ENCODE measurements at regions not wholly inside any gene's neighbourhood (a gene's known extent, or its start where the extent isn't known, plus 50 kb on each side); places are given as distances from the start of the nearest gene placed in this dataset.

GRCh38 chr15:98485451-98485850 lies 162.9 kb upstream of the IGF1R start:
- DNase-seq: no peak

DNA sequence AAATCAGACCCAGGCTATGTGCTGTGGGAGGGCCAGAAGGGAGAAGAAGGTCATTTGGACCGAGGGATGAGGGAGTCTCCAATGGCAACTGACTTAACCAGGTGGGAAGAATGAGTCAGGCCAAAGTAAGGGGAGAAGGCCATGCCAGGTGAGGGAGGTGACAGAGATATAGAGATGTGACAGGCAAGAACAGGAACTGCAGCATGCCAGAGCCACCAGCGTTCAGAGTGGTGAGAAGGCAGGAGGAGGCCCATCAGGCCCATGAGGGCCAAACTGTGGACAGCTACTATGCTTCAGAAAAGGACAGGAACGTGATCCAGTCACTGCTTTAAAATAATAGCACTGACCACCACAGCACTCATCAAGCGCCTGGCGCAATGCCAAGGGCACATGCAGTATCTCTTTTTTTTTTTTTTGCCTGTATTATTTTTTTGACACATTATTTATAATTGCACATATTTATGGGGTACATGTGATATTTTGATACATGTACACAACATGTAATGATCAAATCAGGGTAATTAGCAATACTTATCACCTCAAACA lies 154.3 kb upstream of the IGF1R start:
- DNase-seq: no peak

- no peak for DNase-seq
These were observed 147.1 kb upstream of the IGF1R start for GRCh38 chr15:98501192-98501591.

- no peak for DNase-seq
These were observed 146.7 kb upstream of the IGF1R start for GRCh38 chr15:98501632-98502031.

- DNase-seq: no peak
These were observed 144.4 kb upstream of the IGF1R start for GRCh38 chr15:98503970-98504369.

DNA sequence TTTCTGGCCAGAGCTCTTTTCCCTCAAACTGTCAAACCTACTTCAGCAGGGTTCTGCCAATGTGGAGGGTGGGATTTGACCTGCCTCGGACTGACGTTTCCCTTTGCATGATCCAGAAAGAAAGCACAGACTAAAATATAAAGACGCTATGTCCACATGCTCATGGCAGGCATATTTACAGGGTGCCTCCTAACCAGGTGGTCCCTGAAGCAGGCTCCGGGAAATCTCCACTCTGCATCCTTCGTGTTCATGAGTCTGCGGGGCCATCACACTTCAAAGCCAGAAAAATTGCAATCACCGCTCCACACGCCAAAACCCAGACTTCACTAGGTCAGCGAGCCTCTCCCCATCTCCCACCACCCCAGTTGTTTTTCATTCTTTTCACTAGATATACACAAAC lies 143.3 kb upstream of the IGF1R start:
- no peak for DNase-seq

DNA sequence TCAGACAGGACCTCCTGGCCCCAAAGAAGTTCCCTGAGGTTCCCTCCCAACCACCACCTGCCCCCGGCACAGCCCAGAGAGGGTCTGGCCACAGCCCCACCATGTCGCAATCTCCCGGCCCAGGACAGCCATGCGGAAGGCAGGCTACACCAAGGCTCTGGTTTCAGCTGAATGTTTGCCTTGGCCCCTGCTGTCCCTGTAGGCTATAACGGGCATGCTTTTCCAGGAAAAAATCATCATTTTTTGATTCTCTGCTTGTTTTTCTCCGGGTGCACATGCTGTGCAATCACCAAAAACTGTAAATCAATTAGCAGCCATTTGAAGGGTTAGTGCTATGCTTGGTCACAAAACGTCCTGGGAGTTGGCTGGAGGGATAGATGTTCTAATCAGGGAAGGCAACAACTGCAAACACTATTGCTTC lies 142.7 kb upstream of the IGF1R start:
- DNase-seq: no peak

DNA sequence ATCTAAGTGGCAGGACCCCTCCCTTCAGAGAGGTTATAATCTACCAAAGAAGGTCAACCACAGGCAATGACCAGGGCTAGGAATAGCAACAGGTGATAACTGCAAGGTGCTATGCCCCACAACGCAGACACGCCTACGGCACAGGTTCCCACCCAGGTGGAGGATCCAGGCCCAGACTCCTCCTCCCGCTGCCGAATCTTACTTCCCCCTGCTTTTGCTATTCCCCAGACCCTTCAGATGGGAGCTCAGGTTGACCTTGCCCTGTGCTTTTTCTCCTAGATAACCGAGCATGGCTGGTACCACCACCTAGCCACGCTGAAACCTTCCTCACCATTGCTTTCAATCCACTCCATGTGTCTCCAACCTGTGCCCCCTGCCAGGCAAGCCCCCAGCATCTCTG lies 142.2 kb upstream of the IGF1R start:
- DNase-seq: no peak

GRCh38 chr15:98506711-98507110 lies 141.6 kb upstream of the IGF1R start:
- DNase-seq: no peak

GRCh38 chr15:98513428-98513986 lies 134.8 kb upstream of the IGF1R start:
- no peak for DNase-seq

DNA sequence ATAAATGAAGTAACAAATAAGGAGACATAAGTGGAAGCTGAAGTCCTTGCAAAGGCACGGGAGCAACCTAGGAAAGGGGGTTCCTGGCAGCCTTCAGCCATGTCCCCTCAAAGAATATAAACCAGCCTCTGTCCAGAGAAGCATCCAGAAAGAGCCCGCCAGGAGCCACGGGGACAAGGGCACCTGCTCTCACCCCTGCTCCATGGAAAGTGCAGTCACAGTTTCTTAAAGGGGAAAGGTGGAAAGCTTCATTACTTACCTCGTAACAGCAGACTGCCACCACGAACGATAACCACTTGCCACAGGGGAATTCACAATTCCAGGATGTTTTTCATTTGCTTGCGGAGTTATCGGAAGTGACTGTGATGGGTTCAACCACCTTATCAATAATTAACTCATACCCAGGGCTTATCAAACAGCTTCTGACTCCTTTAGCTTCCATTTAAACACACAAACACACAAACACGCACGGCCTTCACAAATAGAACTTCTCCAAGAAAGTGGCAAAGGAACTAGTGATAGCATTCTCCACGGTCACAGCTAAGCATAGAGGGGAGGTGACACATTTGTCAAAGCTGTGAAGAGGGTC lies 134.2 kb upstream of the IGF1R start:
- DNase-seq: no peak

DNA sequence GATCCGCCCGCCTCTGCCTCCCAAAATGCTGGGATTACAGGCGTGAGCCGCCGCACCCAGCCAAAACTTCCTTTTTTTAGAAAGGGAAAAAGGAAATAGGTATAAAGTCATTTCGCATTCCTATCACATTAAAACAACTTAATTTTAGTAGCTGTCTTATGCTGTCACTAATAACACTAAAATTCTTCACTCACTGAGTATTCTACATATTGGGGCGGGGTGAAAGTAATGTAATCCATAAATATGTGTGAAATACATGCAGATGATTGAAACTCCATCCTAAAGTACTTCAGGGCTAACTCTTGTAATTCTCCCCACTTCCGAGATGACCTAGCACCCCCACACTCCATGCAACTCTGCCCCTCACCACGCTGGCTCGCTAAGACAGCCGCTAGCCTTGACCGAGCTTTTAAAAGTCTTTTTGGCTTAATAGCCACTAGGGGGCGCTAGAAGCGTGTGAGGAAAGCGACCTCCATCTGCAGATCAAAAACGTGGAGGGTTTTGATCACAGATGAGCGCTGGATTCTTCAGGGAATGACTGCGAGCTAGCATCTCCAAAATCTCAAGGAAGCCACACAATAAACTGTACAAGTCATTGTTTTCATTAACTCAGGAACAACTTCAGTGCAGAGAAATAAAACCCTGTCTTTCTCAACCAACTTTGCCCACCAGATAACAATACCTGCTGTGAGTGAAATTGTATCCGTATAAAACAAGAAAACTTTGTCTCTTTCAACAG lies 129.3 kb upstream of the IGF1R start:
- peak; percentile 38 to 73 for DNase-seq

DNA sequence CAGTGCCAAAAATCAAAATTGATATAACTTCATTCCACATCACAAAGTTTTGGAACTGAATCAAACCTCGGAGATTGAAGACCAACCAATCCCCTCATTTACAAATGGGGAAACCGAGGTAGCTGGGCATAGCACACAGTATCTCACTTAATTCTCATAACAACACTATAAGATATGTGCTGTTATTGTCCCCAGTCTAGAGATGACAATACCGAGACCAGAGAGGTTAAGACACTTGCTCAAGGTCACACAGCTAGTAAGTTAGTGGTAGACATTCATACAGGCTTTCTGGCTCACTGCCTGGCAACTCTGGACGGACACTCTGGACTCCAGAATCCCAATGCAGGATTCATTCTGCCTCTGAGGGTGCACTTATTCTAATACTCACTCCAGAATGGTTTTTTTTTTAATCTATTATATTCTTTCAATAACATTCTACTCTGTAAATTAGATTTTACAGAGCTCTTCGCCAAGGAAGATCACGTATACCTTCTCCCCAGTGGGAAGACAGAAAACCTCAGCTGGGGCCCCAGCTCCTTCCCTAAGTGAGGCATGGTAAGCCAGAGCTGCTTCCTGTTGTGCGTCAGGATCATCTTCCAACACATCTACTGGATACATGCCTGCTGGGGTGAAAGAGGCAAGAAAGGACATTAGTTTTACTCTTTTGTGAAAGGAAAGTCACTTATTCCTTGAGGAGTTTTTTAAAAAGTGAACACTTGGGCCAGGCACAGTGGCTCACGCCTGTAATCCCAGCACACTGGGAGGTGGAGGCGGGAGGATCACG lies 128.4 kb upstream of the IGF1R start:
- DNase-seq: no peak

- no peak for DNase-seq
These were observed 126.2 kb upstream of the IGF1R start for GRCh38 chr15:98522127-98522526.

DNA sequence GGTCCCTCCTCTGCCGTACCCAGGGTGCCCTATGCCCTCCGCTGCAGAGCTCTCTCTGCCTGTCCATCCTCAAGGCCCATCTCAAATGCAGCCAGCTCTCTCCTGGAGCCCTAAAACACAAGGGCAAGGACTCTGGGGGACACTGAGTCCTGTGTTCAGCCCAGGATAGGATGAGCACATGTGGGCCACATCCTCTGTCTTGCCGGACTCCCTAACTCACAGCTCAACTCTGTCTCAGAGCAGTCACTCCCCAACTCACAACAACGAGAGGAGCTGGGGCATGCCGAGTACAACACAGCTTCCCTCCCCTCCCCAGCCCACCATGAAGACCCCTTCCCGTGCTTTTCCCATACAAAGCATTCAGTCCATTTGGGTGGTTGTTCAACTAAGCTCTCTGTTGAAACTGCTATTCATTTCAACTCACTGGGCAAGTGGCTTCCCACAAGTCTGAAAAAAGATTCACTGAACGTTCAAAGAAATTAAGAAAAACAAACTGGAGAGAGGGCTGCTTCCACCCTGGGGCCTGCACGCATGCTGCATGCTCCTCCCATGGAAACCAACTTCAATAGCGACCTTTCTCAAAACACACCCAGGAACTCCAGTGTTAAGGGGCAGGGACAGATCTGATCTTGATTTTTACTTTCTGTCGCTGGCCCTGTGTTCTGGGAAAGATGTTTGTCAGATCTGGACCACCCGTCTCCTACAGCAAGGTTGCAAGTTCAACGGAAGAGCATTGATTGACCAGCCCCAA lies 124.3 kb upstream of the IGF1R start:
- no peak for DNase-seq

DNA sequence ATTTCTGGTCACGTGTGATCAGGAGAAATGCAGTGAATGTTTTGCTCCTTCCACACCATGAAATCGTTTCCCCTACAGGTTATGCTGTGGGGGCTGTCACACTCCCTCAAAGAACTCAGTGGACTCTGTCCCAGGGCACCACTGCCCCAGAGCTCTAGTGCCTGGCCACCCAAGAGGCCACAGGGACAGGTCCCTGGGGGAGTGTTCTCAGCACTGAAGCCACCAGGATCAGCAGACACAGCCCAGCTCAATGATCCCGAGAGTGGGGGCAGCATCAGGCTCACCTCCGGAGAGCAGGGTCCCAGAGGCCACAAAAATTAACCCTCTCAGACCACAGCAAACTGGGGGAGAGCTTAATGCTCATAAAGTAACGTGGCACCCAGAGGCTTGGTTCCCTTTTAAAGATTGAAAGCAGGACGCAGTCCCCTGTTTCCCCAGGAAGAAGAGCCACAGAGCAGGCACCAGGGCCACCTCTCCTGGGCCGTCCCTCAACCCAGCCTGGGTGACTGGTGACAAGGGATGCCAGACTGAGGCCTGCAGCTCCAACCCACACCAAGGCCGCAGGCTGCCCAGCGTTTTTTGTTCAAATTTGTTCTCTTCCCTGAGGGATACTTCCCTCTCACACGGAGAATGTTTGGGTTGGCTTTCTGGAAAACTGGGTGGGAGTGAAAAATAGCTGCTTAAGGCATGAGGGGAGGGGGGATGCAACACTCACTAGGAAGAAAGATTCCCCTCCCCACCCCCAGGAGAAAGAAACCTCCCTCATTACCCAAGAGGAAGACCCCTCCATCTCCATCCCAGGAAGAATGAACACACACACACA lies 123.3 kb upstream of the IGF1R start:
- no peak for DNase-seq

DNA sequence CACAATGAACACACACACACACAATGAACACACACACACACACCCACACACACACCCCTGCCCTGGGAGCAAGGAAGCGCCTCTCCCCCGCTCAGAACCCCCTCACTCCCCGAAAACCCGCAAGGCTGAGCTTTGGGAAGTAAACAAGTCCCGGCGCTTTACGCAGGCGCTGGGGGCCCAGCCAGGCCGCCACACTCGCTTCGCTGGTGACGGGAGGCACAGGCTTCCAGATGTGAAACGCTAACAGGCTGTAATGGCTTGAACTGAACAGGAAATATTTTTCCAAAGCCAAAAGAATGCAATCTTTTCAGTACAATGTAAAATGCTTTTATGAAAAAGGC lies 122.7 kb upstream of the IGF1R start:
- DNase-seq: no peak

DNA sequence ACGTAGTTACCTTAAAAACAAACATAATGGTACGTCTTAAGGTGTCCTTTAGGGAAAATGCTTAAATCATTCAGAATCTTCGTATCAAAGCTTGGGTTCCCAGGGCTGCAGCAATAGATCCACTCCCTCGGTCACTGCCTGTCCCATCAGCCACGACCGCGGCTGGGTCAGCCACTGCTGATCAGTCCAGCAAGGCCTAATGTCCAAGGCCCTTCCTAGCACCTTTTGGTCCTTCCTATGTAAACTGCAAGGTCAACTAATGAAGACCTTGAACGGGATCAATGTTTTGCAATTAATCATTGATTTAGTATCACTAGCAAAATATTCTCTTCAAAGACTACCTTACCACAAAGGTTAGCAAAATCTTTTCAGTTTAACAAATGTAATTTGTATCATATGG lies 122.2 kb upstream of the IGF1R start:
- no peak for DNase-seq

DNA sequence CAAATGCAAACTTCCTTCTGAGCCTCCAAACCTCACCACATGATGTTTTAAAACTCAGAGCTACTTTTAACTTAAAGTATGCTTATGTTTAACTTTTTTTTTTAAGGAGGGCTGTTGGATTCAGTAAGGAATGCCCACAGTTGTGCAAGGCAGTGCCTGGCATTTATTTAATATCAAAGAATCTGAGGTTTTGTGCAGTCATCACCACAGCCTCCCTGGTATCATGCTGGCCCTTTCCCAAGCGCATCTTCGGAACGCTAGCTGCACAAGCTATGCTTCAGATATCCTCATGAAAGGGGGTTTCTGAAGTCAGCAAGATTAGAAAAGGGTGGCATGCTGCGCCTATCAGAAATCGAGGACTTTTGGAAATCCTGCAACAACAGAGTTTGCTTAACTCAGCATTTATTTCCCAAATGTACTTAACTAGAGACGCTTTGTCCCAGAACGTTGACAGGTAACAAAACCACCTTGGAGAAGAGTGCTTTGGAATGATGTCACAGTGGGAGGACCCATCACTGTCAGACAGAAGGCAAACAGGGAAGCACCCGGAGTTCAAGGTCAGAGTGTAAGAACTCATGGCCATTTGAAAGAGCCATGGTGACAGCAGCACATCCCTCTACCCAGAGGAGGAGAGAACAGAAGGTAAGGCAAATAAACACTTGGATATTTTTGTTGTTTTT lies 120.2 kb upstream of the IGF1R start:
- no peak for DNase-seq

GRCh38 chr15:98529205-98530145 lies 118.9 kb upstream of the IGF1R start:
- no peak for DNase-seq
